Epithelial cell of proximal tubule (primary cell): ENCODE measurements at regions not wholly inside any gene's neighbourhood (a gene's known extent, or its start where the extent isn't known, plus 50 kb on each side); places are given as distances from the start of the nearest gene placed in this dataset.

ENCODE experiments used
- DNase-seq: peaks from one replicate; pipeline ENCODE4 v3.0.0-alpha.2; 2011; ENCODE audit warnings: low read depth
- H3K4me3 ChIP-seq: 2 replicates; pipeline ENCODE4 v1.5.1; 2011; ENCODE audit warnings: low read depth, mild to moderate bottlenecking, low read length
- CTCF ChIP-seq: conservative IDR thresholded peaks from 2 replicates; pipeline ENCODE4 v1.5.1; 2012; ENCODE audit warnings: low read depth, mild to moderate bottlenecking, low read length

DNA sequence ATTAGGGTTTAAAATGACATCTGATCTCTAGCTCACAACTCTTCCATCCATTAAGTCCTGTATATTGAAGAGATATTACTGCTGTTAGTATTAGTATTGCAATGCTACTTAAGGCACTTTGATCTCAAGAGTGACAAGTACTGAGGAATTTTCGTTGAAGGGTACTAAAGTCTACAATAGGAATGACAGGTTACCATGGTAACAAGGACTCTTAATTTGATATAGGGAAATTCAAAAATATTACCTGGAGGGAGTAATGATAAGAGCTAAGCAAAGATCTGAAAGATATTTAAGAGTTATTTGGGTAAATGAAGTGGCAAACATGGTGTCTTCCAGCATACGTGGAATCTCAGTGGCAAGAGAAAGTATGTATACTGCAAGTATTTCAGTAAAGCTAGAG is 518.0 kb upstream of the SLC35B3 start:
- TF ChIP-seq CTCF, result no peak
- DNase-seq, result no peak
- H3K4me3 ChIP-seq, result no peak overlapping the region

GRCh38 chr6:8948733-8949132 is 513.4 kb upstream of the SLC35B3 start:
- no peak for DNase-seq
- no peak for TF ChIP-seq CTCF
- no peak overlapping the region for H3K4me3 ChIP-seq

- DNase-seq, result no peak
- H3K4me3 ChIP-seq, result no peak overlapping the region
- no peak for TF ChIP-seq CTCF
Measured at GRCh38 chr6:8947900-8948299, 512.6 kb upstream of the SLC35B3 start.

- TF ChIP-seq CTCF, result no peak
- no peak for DNase-seq
- no peak overlapping the region for H3K4me3 ChIP-seq
Measured at GRCh38 chr6:8944548-8944947, 509.2 kb upstream of the SLC35B3 start.

DNA sequence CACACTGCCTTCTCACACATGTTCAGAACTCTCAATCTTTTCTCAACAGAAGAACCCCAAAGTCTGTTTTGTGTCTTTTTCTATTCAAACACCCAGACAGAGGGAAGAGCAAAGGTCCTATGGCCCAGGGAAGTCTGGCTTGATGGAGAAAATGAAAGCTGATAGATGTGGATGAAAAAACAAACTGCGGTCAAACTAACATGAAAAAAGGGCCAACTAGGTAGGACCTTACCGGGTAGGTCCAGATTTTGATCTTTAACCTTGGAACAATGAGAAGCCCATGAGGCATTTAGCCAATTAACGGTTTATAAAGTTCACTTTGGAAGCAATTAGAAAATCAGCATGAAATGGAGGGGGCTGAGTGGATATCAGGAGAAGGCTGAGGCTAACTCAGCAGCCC is 507.7 kb upstream of the SLC35B3 start:
- H3K4me3 ChIP-seq, result no peak overlapping the region
- no peak for DNase-seq
- no peak for TF ChIP-seq CTCF

DNA sequence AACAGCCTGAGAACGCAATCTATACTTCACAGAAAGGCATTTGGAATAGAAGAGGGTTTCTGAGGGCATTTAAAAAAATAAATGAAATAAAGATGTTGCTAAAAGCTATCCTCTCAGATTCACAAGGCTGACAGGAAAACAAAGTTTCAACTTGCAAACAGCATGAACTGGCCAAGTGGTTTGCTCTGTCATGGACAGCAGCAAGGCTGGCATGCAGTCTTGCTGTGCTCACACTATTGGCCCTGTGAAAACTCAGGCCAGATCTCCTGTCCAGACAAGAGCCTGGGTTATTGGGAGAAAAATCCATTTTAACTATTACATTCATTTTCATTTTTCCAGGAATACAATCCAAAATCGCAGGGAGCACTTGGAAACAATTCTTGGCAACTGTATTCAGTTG is 506.2 kb upstream of the SLC35B3 start:
- TF ChIP-seq CTCF, result no peak
- DNase-seq, result no peak
- no peak overlapping the region for H3K4me3 ChIP-seq

GRCh38 chr6:8940356-8940755 is 505.0 kb upstream of the SLC35B3 start:
- DNase-seq, result no peak
- TF ChIP-seq CTCF, result no peak
- no peak overlapping the region for H3K4me3 ChIP-seq
